SK-N-SH (cell line): ENCODE measurements at regions not wholly inside any gene's neighbourhood (a gene's known extent, or its start where the extent isn't known, plus 50 kb on each side); places are given as distances from the start of the nearest gene placed in this dataset.

Experiments
- CTCF ChIA-PET: fragments of 300-600, 350-600 bp; formaldehyde crosslinking; extraction: SDS; loops from one replicate; lab custom pipeline; 2021; lab: Yijun Ruan, JAX
- POLR2A ChIA-PET: fragments of 350-600 bp; sonication (Branson Sonifier 250); formaldehyde crosslinking; extraction: SDS; loops from one replicate; lab custom pipeline; 2020; ENCODE audit warnings: antibody characterized with exemption, inconsistent platforms; lab: Yijun Ruan, JAX
- DNase-seq: peaks from one replicate; pipeline ENCODE4 v3.0.0; 2012
- H2AFZ ChIP-seq: fragments of 200-600 bp; sonication (generic); 2 replicates; pipeline ENCODE4 v1.8.1; 2016; ENCODE audit warnings: antibody characterized with exemption, mild to moderate bottlenecking, low read depth
- H3F3A ChIP-seq: fragments of 200-600 bp; sonication (generic); replicated peaks from 2 replicates; pipeline ENCODE3; 2016; ENCODE audit warnings: antibody characterized with exemption, mild to moderate bottlenecking; ENCODE audit not compliant: insufficient read depth
- H3K27ac ChIP-seq, 2 experiments: fragments of 200-500 bp in 1 of 2; fragments of 200-600 bp in 1 of 2; sonication (Bioruptor generic) in 1 of 2; sonication (generic), shearing (Covaris generic) in 1 of 2; 2 replicates each; pipeline versions ENCODE4 v1.5.1 to v1.6.1; 2014 to 2016; ENCODE audit warnings: low read depth in 2 of 2, inconsistent platforms in 1 of 2, low read length in 1 of 2, mild to moderate bottlenecking in 1 of 2, mixed read lengths in 1 of 2
- H3K27me3 ChIP-seq: fragments of 200-600 bp; sonication (generic), shearing (Covaris generic); 2 replicates; pipeline ENCODE4 v1.6.1; 2016; ENCODE audit warnings: mixed run types; ENCODE audit not compliant: insufficient read depth
- H3K36me3 ChIP-seq, 2 experiments: fragments of 200-500 bp in 1 of 2; fragments of 200-600 bp in 1 of 2; sonication (Bioruptor generic) in 1 of 2; sonication (generic) in 1 of 2; replicated peaks in 1 of 2; 2 replicates each; pipeline versions ENCODE3 to v1.5.1; 2014 to 2016; ENCODE audit warnings: low read length in 1 of 2, mild to moderate bottlenecking in 1 of 2; ENCODE audit not compliant: insufficient read depth in 2 of 2, control insufficient read depth in 1 of 2
- H3K4me1 ChIP-seq, 2 experiments: fragments of 200-500 bp in 1 of 2; fragments of 200-600 bp in 1 of 2; sonication (Bioruptor generic) in 1 of 2; sonication (generic), shearing (Covaris generic) in 1 of 2; 2 replicates each; pipeline versions ENCODE4 v1.5.1 to v1.6.1; 2014 to 2016; ENCODE audit warnings: low read depth in 1 of 2, low read length in 1 of 2, mixed run types in 1 of 2; ENCODE audit not compliant: insufficient read depth in 2 of 2, control insufficient read depth in 1 of 2
- H3K4me2 ChIP-seq: fragments of 200-600 bp; sonication (generic), shearing (Covaris generic); 2 replicates; pipeline ENCODE4 v1.6.1; 2017; ENCODE audit warnings: mixed run types
- H3K4me3 ChIP-seq, 2 experiments: fragments of 200-500 bp in 1 of 2; fragments of 200-600 bp in 1 of 2; sonication (Bioruptor generic) in 1 of 2; sonication (generic), shearing (Covaris generic) in 1 of 2; 2 replicates each; pipeline versions ENCODE4 v1.5.1 to v1.8.1; 2014 to 2016; ENCODE audit warnings: low read depth in 2 of 2, inconsistent platforms in 1 of 2, low read length in 1 of 2, mild to moderate bottlenecking in 1 of 2, mixed read lengths in 1 of 2, moderate library complexity in 1 of 2
- H3K79me2 ChIP-seq: fragments of 200-600 bp; sonication (generic); 2 replicates; pipeline ENCODE4 v1.8.1; 2017; ENCODE audit warnings: mild to moderate bottlenecking; ENCODE audit not compliant: insufficient read depth
- H3K9ac ChIP-seq: fragments of 200-600 bp; sonication (generic); 2 replicates; pipeline ENCODE4 v1.6.1; 2017; ENCODE audit warnings: mixed run types
- H3K9me2 ChIP-seq: fragments of 200-600 bp; sonication (generic); 2 replicates; pipeline ENCODE4 v1.6.1; 2017; ENCODE audit warnings: mixed run types
- H3K9me3 ChIP-seq: fragments of 200-600 bp; sonication (generic); 2 replicates; pipeline ENCODE4 v1.6.1; 2017; ENCODE audit warnings: mixed run types, mild to moderate bottlenecking, moderate library complexity
- H4K20me1 ChIP-seq: fragments of 200-600 bp; sonication (generic); 2 replicates; pipeline ENCODE4 v1.6.1; 2017; ENCODE audit warnings: mild to moderate bottlenecking, mixed run types; ENCODE audit not compliant: insufficient read depth
- ELF1 ChIP-seq: IDR thresholded peaks from 2 replicates; pipeline ENCODE4 v1.4.0; 2012
- EZH2phosphoT487 ChIP-seq: fragments of 200-600 bp; sonication (generic); IDR thresholded peaks from 2 replicates; pipeline ENCODE4 v1.6.1; 2017; ENCODE audit warnings: low read depth, mixed run types, mild to moderate bottlenecking, antibody characterized with exemption, moderate library complexity, borderline replicate concordance
- FOXJ3 ChIP-seq: sonication (generic); formaldehyde crosslinking; IDR thresholded peaks from 2 replicates; pipeline ENCODE4 v1.5.1; 2020; ENCODE audit warnings: mild to moderate bottlenecking, missing genetic modification reagents
- JUND ChIP-seq: IDR thresholded peaks from 2 replicates; pipeline ENCODE4 v1.4.0; 2012
- MXI1 ChIP-seq: IDR thresholded peaks from 2 replicates; pipeline ENCODE4 v1.6.1; 2012; ENCODE audit warnings: mild to moderate bottlenecking, low read depth, low read length, improper control_type of control experiment
- NRF1 ChIP-seq: IDR thresholded peaks from 2 replicates; pipeline ENCODE4 v1.6.1; 2012; ENCODE audit warnings: low read depth, mild to moderate bottlenecking, low read length
- POLR2AphosphoS5 ChIP-seq: IDR thresholded peaks from 2 replicates; pipeline ENCODE4 v1.6.1; 2012; ENCODE audit warnings: low read depth, low read length
- TAF1 ChIP-seq: IDR thresholded peaks from 2 replicates; pipeline ENCODE4 v1.6.1; 2012; ENCODE audit warnings: low read depth, mild to moderate bottlenecking, low read length, moderate library complexity, borderline replicate concordance
- TCF12 ChIP-seq: IDR thresholded peaks from 2 replicates; pipeline ENCODE4 v1.4.0; 2012
- TF ChIP-seq, protein P1 (sequence below): IDR thresholded peaks from 2 replicates; pipeline ENCODE4 v1.6.1; 2012; ENCODE audit warnings: mild to moderate bottlenecking, low read depth, low read length, moderate library complexity
- TF ChIP-seq, protein P2 (sequence below): IDR thresholded peaks from 2 replicates; pipeline ENCODE4; 2012
- TF ChIP-seq, protein P3 (sequence below): IDR thresholded peaks from 2 replicates; pipeline ENCODE4 v1.4.0; 2012; ENCODE audit warnings: low read depth, borderline replicate concordance

DNA sequence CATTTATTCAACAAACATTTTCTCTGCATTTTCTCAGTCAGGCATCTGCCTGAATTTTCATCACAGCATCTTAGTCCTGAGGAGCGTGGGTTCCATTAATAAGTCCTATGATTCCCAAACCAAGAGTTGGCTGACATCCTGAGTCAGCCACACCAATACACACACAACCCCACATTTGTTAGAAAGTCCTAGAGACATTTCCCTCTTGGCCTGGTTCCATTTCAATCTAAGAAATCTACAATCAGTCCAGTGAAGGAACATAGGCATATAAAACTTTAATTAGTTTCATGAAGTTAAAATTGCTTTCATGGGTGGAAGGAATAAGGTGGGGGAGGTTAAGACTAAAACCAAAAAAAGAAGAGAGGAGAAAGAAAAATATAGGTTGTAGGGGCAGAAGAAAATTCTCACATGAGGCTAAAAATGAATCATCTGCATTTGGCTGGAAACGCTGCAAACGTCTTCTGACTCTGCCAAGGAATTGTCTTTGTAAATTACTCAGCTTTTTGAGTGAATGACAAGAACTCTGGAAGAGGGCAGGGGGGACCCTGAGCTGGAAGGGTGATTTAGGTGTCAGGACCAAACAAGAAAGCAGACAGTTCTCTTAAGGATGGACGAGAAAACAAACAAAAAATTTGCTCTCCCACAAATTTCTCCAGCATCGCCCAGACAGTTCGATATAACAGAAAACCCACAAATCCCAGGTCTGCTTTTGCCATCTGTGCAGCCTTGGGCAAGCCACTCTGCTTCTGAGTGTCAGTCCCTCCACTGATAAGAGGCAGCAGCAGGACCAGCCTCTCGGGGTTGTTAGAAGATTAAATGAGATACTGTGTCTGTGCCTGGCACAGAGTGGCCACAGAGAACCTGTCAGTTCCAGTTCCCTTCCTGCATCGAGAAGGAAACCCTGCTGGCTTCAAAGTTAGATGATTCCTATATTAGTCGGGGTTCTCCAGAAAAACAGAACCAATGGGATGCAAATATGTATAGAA lies 289.7 kb downstream of the CDK5RAP2 start (continued):
- TF ChIP-seq, protein P1, sequence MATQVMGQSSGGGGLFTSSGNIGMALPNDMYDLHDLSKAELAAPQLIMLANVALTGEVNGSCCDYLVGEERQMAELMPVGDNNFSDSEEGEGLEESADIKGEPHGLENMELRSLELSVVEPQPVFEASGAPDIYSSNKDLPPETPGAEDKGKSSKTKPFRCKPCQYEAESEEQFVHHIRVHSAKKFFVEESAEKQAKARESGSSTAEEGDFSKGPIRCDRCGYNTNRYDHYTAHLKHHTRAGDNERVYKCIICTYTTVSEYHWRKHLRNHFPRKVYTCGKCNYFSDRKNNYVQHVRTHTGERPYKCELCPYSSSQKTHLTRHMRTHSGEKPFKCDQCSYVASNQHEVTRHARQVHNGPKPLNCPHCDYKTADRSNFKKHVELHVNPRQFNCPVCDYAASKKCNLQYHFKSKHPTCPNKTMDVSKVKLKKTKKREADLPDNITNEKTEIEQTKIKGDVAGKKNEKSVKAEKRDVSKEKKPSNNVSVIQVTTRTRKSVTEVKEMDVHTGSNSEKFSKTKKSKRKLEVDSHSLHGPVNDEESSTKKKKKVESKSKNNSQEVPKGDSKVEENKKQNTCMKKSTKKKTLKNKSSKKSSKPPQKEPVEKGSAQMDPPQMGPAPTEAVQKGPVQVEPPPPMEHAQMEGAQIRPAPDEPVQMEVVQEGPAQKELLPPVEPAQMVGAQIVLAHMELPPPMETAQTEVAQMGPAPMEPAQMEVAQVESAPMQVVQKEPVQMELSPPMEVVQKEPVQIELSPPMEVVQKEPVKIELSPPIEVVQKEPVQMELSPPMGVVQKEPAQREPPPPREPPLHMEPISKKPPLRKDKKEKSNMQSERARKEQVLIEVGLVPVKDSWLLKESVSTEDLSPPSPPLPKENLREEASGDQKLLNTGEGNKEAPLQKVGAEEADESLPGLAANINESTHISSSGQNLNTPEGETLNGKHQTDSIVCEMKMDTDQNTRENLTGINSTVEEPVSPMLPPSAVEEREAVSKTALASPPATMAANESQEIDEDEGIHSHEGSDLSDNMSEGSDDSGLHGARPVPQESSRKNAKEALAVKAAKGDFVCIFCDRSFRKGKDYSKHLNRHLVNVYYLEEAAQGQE = no peak
- no peak for TF ChIP-seq EZH2phosphoT487
- TF ChIP-seq POLR2AphosphoS5 = no peak
- no peak for TF ChIP-seq JUND
- no peak for TF ChIP-seq FOXJ3 (CRISPR knock-in tag)

DNA sequence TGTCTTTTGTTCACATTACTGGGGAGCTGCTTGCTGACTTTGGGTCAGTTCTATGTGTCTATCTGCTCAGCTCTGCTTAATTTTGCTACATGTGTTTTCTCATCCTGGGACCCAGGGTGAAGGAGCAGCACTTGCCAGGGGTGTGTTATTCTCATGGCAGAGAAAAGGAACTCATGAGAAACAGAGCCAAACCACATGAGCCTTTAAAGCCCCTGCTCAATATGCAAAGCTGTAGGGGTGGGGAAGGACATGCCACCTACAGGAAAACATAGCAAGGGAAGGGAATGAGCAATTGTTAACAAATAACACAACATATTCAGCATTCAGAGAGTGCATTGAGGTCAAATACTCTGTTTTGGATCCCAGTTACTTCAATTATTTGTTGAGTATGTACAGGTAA lies 290.9 kb downstream of the CDK5RAP2 start:
- Histone ChIP-seq H3K27me3 (no peaks in the 10 kb centered on the region), H3K9me3 (no peaks in the 10 kb centered on the region), H3K4me1 (peaks cover 0 to 4% of the 10 kb centered on the region in 2 experiments; a peak in 1 of 4 replicates), H3K79me2 (no peaks in the 10 kb centered on the region), H3K4me3 (no peak overlapping the region), H3K9me2 (no peaks in the 10 kb centered on the region), H3K9ac (no peak overlapping the region), H3K27ac (no peak overlapping the region), H2AFZ (no peak overlapping the region), H4K20me1 (no peaks in the 10 kb centered on the region), H3K36me3 (no peaks in the 10 kb centered on the region)
- no peak for DNase-seq
- CTCF ChIA-PET = interaction anchor here (0.9 to 1.2 kb wide), 2 partner anchors 11 to 188 kb away, joined by 3 to 4 read pairs; no protein-coding TSS in a partner anchor
- TF ChIP-seq TAF1 (no peak), NRF1 (no peak), ELF1 (no peak), TCF12 (no peak), MXI1 (no peak)
- TF ChIP-seq, protein P2, sequence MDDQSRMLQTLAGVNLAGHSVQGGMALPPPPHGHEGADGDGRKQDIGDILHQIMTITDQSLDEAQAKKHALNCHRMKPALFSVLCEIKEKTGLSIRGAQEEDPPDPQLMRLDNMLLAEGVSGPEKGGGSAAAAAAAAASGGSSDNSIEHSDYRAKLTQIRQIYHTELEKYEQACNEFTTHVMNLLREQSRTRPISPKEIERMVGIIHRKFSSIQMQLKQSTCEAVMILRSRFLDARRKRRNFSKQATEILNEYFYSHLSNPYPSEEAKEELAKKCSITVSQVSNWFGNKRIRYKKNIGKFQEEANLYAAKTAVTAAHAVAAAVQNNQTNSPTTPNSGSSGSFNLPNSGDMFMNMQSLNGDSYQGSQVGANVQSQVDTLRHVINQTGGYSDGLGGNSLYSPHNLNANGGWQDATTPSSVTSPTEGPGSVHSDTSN = no peak
- TF ChIP-seq, protein P3, sequence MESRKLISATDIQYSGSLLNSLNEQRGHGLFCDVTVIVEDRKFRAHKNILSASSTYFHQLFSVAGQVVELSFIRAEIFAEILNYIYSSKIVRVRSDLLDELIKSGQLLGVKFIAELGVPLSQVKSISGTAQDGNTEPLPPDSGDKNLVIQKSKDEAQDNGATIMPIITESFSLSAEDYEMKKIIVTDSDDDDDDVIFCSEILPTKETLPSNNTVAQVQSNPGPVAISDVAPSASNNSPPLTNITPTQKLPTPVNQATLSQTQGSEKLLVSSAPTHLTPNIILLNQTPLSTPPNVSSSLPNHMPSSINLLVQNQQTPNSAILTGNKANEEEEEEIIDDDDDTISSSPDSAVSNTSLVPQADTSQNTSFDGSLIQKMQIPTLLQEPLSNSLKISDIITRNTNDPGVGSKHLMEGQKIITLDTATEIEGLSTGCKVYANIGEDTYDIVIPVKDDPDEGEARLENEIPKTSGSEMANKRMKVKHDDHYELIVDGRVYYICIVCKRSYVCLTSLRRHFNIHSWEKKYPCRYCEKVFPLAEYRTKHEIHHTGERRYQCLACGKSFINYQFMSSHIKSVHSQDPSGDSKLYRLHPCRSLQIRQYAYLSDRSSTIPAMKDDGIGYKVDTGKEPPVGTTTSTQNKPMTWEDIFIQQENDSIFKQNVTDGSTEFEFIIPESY = no peak
- TF ChIP-seq, all 33 proteins: peak for 0
- Histone ChIP-seq H3K4me2 (no peak overlapping the region), H3F3A (peaks cover 3% of the 10 kb centered on the region)
- POLR2A ChIA-PET = interaction anchor here (0.6 kb wide), 1 partner anchor 202 kb away, joined by 3 read pairs; no protein-coding TSS in a partner anchor
